GM12878 (cell line): ENCODE measurements at regions not wholly inside any gene's neighbourhood (a gene's known extent, or its start where the extent isn't known, plus 50 kb on each side); places are given as distances from the start of the nearest gene placed in this dataset.
"Not testable (repeated sequence)": the region's sequence is repeated elsewhere in the genome, so short reads cannot be mapped to it uniquely, and the experiment has no call there.

Experiments used
- ATAC-seq: fragments of 200-7000 bp; cut with Tn5 transposase; 3 replicates; pipeline ENCODE4 v1.9.1; 2020; ENCODE audit warnings: mild to moderate bottlenecking, moderate library complexity
- BruUV-seq: library from RNA; stranded (reverse); fragments of 400-500 nt; replicated peaks from 2 replicates; lab custom pipeline; 2021; lab: Mats Ljungman, UMichigan
- CTCF ChIA-PET: fragments of 300-600 bp; sonication (Branson Sonifier 250); formaldehyde crosslinking; extraction: SDS; loops from one replicate; lab custom pipeline; 2021; ENCODE audit warnings: inconsistent platforms; lab: Yijun Ruan, JAX
- POLR2A ChIA-PET: fragments of 350-600 bp; formaldehyde crosslinking; extraction: SDS; loops from one replicate; lab custom pipeline; 2021; ENCODE audit warnings: inconsistent platforms; lab: Charles Lee
- RAD21 ChIA-PET: fragments of 300-600 bp; sonication (Branson Sonifier 250); formaldehyde crosslinking; loops from one replicate; lab custom pipeline; 2023; ENCODE audit warnings: antibody characterized with exemption; ENCODE audit not compliant: unreplicated experiment; lab: Charles Lee
- SMC1A ChIA-PET: fragments of 300-600 bp; sonication (Branson Sonifier 250); formaldehyde crosslinking; loops from one replicate; lab custom pipeline; 2023; ENCODE audit not compliant: unreplicated experiment, uncharacterized antibody; lab: Charles Lee
- DNase-seq: peaks from one replicate; pipeline ENCODE4 v3.0.0-alpha.2; 2011; ENCODE audit warnings: low read depth, low spot score
- FAIRE-seq: peaks from 3 replicates; lab custom pipeline; 2011; peaks lifted over from hg19 to GRCh38; lab: Jason Lieb, UNC
- H2AFZ ChIP-seq: 2 replicates; pipeline ENCODE4 v1.6.0; 2011; ENCODE audit warnings: low read depth, low read length, control low read depth; ENCODE audit not compliant: control insufficient read depth
- H3K27ac ChIP-seq: 2 replicates; pipeline ENCODE4 v1.5.1; 2011; ENCODE audit warnings: control low read depth; ENCODE audit not compliant: control insufficient read depth, insufficient read depth
- H3K27me3 ChIP-seq, 2 experiments: replicated peaks in 1 of 2; 2 replicates each; pipeline versions ENCODE4 v1.6.0 to v1.6.1; 2011; ENCODE audit warnings: low read length in 1 of 2; ENCODE audit not compliant: control insufficient read depth in 2 of 2, insufficient read depth in 2 of 2
- H3K36me3 ChIP-seq, 2 experiments: 2 replicates each; pipeline ENCODE4 v1.5.1; 2011; ENCODE audit warnings: low read length in 1 of 2; ENCODE audit not compliant: control insufficient read depth in 2 of 2, insufficient read depth in 2 of 2
- H3K4me1 ChIP-seq: 2 replicates; pipeline ENCODE4 v1.6.1; 2011; ENCODE audit warnings: mild to moderate bottlenecking, low read length, moderate library complexity, mixed read lengths; ENCODE audit not compliant: control insufficient read depth, insufficient read depth
- H3K4me2 ChIP-seq: 2 replicates; pipeline ENCODE4 v1.6.0; 2011; ENCODE audit warnings: control low read depth; ENCODE audit not compliant: control insufficient read depth, insufficient read depth
- H3K4me3 ChIP-seq: fragments of 200-600 bp; sonication (generic); 2 replicates; pipeline ENCODE4 v1.5.1; 2016
- H3K79me2 ChIP-seq: 2 replicates; pipeline ENCODE4 v1.6.0; 2011; ENCODE audit warnings: low read length; ENCODE audit not compliant: control insufficient read depth, insufficient read depth
- H3K9ac ChIP-seq: 2 replicates; pipeline ENCODE4 v1.8.0; 2011; ENCODE audit warnings: low read length, control low read depth, mixed read lengths; ENCODE audit not compliant: control insufficient read depth, insufficient read depth
- H3K9me3 ChIP-seq: replicated peaks from 3 replicates; pipeline ENCODE4 v1.5.1; 2011; ENCODE audit warnings: mild to moderate bottlenecking, low read length; ENCODE audit not compliant: control insufficient read depth, insufficient read depth
- H4K20me1 ChIP-seq: 2 replicates; pipeline ENCODE4 v1.6.0; 2011; ENCODE audit not compliant: control insufficient read depth, insufficient read depth
- EP300 ChIP-seq, 2 experiments: fragments of 150-350 bp in 1 of 2; IDR thresholded peaks; 2 replicates each; pipeline ENCODE4 v1.6.1; 2011 to 2012; ENCODE audit warnings: low read depth in 2 of 2, low read length in 2 of 2, borderline replicate concordance in 1 of 2, improper control_type of control experiment in 1 of 2, inconsistent platforms in 1 of 2; ENCODE audit not compliant: control insufficient read depth in 1 of 2
- FOXM1 ChIP-seq: IDR thresholded peaks from 2 replicates; pipeline ENCODE4 v1.6.1; 2012; ENCODE audit warnings: low read depth, mild to moderate bottlenecking, inconsistent platforms, low read length, moderate library complexity
- HDGF ChIP-seq: fragments of 450-650 bp; IDR thresholded peaks from 2 replicates; pipeline ENCODE4 v1.6.1; 2016; ENCODE audit warnings: antibody characterized with exemption
- MYC ChIP-seq: IDR thresholded peaks from 2 replicates; pipeline ENCODE4 v1.6.1; 2011; ENCODE audit warnings: mild to moderate bottlenecking, low read length, moderate library complexity, inconsistent platforms; ENCODE audit not compliant: insufficient read depth, insufficient replicate concordance, insufficient read length, severe bottlenecking
- PAX8 ChIP-seq: fragments of 450-650 bp; IDR thresholded peaks from 2 replicates; pipeline ENCODE4 v1.6.1; 2017; ENCODE audit warnings: mild to moderate bottlenecking, moderate library complexity
- RAD21 ChIP-seq: IDR thresholded peaks from 2 replicates; pipeline ENCODE4 v1.6.1; 2011; ENCODE audit warnings: mild to moderate bottlenecking, low read depth, low read length, moderate library complexity; ENCODE audit not compliant: insufficient read depth
- SMC3 ChIP-seq: IDR thresholded peaks from 2 replicates; pipeline ENCODE4 v1.6.1; 2011; ENCODE audit warnings: low read length, improper control_type of control experiment, borderline replicate concordance
- SP1 ChIP-seq: IDR thresholded peaks from one replicate; pipeline ENCODE4 v1.6.1; 2011; ENCODE audit warnings: low read depth, low read length
- SUPT20H ChIP-seq: IDR thresholded peaks from 2 replicates; pipeline ENCODE4 v1.6.1; 2011; ENCODE audit warnings: low read depth, mild to moderate bottlenecking, low read length, moderate library complexity, borderline replicate concordance; ENCODE audit not compliant: control insufficient read depth
- TCF12 ChIP-seq: IDR thresholded peaks from 2 replicates; pipeline ENCODE4 v1.6.1; 2011; ENCODE audit warnings: low read depth, mild to moderate bottlenecking, low read length
- YBX1 ChIP-seq: fragments of 450-650 bp; IDR thresholded peaks from 2 replicates; pipeline ENCODE4 v1.6.1; 2016; ENCODE audit warnings: antibody characterized with exemption
- ZNF217 ChIP-seq: fragments of 450-650 bp; IDR thresholded peaks from 2 replicates; pipeline ENCODE4 v1.6.1; 2017; ENCODE audit warnings: antibody characterized with exemption, mild to moderate bottlenecking
- ZNF622 ChIP-seq: fragments of 450-650 bp; IDR thresholded peaks from 2 replicates; pipeline ENCODE4 v1.6.1; 2017; ENCODE audit warnings: mild to moderate bottlenecking, inconsistent platforms
- WGBS: methylation state at CpG from one replicate; pipeline ENCODE4 v1.1.6; 2016; ENCODE audit warnings: low lambda C conversion rate; ENCODE audit not compliant: insufficient replicate concordance, insufficient coverage; ENCODE audit errors: missing lambda C conversion rate; 5-methylcytosine and 5-hydroxymethylcytosine counted together
- in situ Hi-C: fragments of 300-500 bp; cut with MboI; formaldehyde crosslinking; loops from 9 replicates; pipeline ENCODE4 v1.14.3; 2018; ENCODE audit warnings: mixed read lengths
- intact Hi-C: fragments of 100-400 bp; cut with micrococcal nuclease; formaldehyde crosslinking; loops from one replicate; pipeline ENCODE4 v1.14.2; 2022; ENCODE audit not compliant: unreplicated experiment
- TF ChIP-seq, protein P1 (sequence below): IDR thresholded peaks from 2 replicates; pipeline ENCODE4 v1.6.1; 2012; ENCODE audit warnings: low read depth, low read length, improper control_type of control experiment
- TF ChIP-seq, protein P2 (sequence below), 3 experiments: IDR thresholded peaks in 2 of 3; conservative IDR thresholded peaks in 1 of 3; 2 replicates each; pipeline ENCODE4 v1.5.1; 2011; ENCODE audit warnings: low read depth in 3 of 3, low read length in 3 of 3, mild to moderate bottlenecking in 3 of 3, control low read depth in 2 of 3, moderate library complexity in 2 of 3, inconsistent platforms in 1 of 3, mixed read lengths in 1 of 3; ENCODE audit not compliant: control insufficient read depth in 2 of 3, insufficient read depth in 1 of 3; ENCODE audit errors: extremely low read depth in 1 of 3
- TF ChIP-seq, protein P3 (sequence below): fragments of 450-650 bp; IDR thresholded peaks from 2 replicates; pipeline ENCODE4 v1.6.1; 2014; ENCODE audit warnings: mild to moderate bottlenecking

DNA sequence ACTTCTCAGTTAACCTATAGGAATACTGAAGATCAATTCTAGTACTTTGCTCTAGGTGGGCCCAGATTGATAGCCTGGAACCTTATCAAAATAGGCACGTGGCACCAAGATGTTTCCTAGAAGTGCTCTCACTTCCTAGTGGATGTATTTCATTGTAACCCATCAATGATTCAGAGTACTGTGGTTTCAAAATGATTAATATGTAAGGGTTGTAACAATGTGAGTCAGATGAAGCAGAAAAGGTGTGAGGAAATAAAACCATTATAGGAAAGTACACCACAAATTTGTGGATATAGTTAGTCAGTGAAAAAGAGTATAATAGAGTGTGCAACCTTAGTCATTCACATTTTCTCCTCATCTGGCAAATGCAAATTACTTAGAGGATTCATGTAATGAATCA lies 177.3 kb upstream of the FST start:
- no peaks in the 10 kb centered on the region for H3K4me1 ChIP-seq
- H4K20me1 ChIP-seq: no peaks in the 10 kb centered on the region
- TF ChIP-seq ZNF217: no peak
- TF ChIP-seq, protein P1, sequence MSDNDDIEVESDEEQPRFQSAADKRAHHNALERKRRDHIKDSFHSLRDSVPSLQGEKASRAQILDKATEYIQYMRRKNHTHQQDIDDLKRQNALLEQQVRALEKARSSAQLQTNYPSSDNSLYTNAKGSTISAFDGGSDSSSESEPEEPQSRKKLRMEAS: no peak
- no peak for TF ChIP-seq ZNF622
- no peak for TF ChIP-seq SP1
- no peak for TF ChIP-seq SUPT20H
- TF ChIP-seq RAD21: no peak
- TF ChIP-seq PAX8: no peak
- no peak for TF ChIP-seq HDGF
- TF ChIP-seq FOXM1: no peak
- TF ChIP-seq, protein P2, sequence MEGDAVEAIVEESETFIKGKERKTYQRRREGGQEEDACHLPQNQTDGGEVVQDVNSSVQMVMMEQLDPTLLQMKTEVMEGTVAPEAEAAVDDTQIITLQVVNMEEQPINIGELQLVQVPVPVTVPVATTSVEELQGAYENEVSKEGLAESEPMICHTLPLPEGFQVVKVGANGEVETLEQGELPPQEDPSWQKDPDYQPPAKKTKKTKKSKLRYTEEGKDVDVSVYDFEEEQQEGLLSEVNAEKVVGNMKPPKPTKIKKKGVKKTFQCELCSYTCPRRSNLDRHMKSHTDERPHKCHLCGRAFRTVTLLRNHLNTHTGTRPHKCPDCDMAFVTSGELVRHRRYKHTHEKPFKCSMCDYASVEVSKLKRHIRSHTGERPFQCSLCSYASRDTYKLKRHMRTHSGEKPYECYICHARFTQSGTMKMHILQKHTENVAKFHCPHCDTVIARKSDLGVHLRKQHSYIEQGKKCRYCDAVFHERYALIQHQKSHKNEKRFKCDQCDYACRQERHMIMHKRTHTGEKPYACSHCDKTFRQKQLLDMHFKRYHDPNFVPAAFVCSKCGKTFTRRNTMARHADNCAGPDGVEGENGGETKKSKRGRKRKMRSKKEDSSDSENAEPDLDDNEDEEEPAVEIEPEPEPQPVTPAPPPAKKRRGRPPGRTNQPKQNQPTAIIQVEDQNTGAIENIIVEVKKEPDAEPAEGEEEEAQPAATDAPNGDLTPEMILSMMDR (IDR thresholded peaks at IDR 0.05 in 2 of 3, conservative IDR thresholded peaks at IDR 0.05 in 1 of 3; ENCODE audit: control insufficient read depth in 2 of 3, extremely low read depth in 1 of 3, insufficient read depth in 1 of 3, low read depth in 3 of 3, low read length in 3 of 3): no peak
- no peak for TF ChIP-seq SMC3
- no peak for TF ChIP-seq MYC
- TF ChIP-seq YBX1: no peak
- TF ChIP-seq TCF12: no peak
- TF ChIP-seq, protein P3, sequence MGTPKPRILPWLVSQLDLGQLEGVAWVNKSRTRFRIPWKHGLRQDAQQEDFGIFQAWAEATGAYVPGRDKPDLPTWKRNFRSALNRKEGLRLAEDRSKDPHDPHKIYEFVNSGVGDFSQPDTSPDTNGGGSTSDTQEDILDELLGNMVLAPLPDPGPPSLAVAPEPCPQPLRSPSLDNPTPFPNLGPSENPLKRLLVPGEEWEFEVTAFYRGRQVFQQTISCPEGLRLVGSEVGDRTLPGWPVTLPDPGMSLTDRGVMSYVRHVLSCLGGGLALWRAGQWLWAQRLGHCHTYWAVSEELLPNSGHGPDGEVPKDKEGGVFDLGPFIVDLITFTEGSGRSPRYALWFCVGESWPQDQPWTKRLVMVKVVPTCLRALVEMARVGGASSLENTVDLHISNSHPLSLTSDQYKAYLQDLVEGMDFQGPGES: no peak
- no peak for TF ChIP-seq EP300 (IDR thresholded peaks at IDR 0.05; ENCODE audit: borderline replicate concordance in 1 of 2, control insufficient read depth in 1 of 2, low read depth in 2 of 2, low read length in 2 of 2)
- no peak overlapping the region for H3K27ac ChIP-seq
- ATAC-seq (no peak), DNase-seq (no peak), FAIRE-seq (no peak)
- intact Hi-C loops (no loop called here), in situ Hi-C loops (no loop called here)
- no peaks in the 10 kb centered on the region for H3K9me3 ChIP-seq
- ChIA-PET CTCF (no interaction called here), RAD21 (no interaction called here), SMC1A (no interaction called here), POLR2A (no interaction called here)
- H3K4me3 ChIP-seq: no peak overlapping the region
- H2AFZ ChIP-seq: no peak overlapping the region
- H3K27me3 ChIP-seq: no peaks in the 10 kb centered on the region
- no peak overlapping the region for H3K4me2 ChIP-seq
- WGBS: 0% methylated on average over 1 of the region's 1 CpG
- no peaks in the 10 kb centered on the region for H3K79me2 ChIP-seq
- no peaks in the 10 kb centered on the region for H3K36me3 ChIP-seq
- no TSS peak for BruUV-seq
- H3K9ac ChIP-seq: no peak overlapping the region

DNA sequence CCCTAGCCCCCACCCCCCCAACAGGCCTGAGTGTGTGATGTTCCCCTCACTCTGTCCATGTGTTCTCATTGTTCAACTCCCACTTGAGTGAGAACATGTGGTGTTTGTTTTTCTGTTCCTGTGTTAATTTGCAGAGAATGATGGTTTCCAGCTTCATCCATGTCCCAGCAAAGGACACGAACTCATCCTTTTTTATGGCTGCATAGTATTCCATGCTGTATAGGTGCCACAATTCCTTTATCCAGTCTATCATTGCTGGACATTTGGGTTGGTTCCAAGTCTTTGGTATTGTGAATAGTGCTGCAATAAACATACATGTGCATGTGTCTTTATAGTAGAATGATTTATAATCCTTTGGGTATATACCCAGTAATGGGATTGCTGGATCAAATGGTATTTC lies 175.1 kb upstream of the FST start:
- in situ Hi-C loops, H3K36me3 ChIP-seq, ATAC-seq, H3K4me2 ChIP-seq, H3K9me3 ChIP-seq, H4K20me1 ChIP-seq, FAIRE-seq, H3K4me1 ChIP-seq, intact Hi-C loops, H3K27ac ChIP-seq, H3K27me3 ChIP-seq, H3K4me3 ChIP-seq, H2AFZ ChIP-seq, H3K9ac ChIP-seq, DNase-seq, SMC1A ChIA-PET, BruUV-seq, CTCF ChIA-PET, POLR2A ChIA-PET, H3K79me2 ChIP-seq: not testable (repeated sequence)
- 0% methylated on average over 1 of the region's 1 CpG for WGBS
- RAD21 ChIA-PET: interaction anchor here (1.4 kb wide), 1 partner anchor 43 kb away, joined by 3 read pairs; no protein-coding TSS in a partner anchor
